ENCODE measurements at regions not wholly inside any gene's neighbourhood (a gene's known extent, or its start where the extent isn't known, plus 50 kb on each side); places are given as distances from the start of the nearest gene placed in this dataset.

- TF ChIP-seq CTCF (IDR thresholded peaks at IDR 0.05) = no peak
- Histone ChIP-seq H3K4me3 (no peak overlapping the region), H3K36me3 (replicated peaks in 1 of 2) (no peaks in the 10 kb centered on the region), H3K9me3 (replicated peaks in 1 of 3) (no peaks in the 10 kb centered on the region), H3K27me3 (no peaks in the 10 kb centered on the region), H3K27ac (no peak overlapping the region), H3K4me1 (replicated peaks in 1 of 2) (no peaks in the 10 kb centered on the region)
- intact Hi-C loops (cut with DNase I) = no loop called here
- no peak for DNase-seq
Observed at GRCh38 chr7:115124409-115124939, 202.6 kb downstream of the MDFIC start.

GRCh38 chr7:115123441-115123840 lies 201.5 kb downstream of the MDFIC start:
- intact Hi-C loops (cut with DNase I) = no loop called here
- Histone ChIP-seq H3K9me3 (replicated peaks in 1 of 3) (no peaks in the 10 kb centered on the region), H3K36me3 (replicated peaks in 1 of 2) (no peaks in the 10 kb centered on the region), H3K4me3 (no peak overlapping the region), H3K27me3 (no peaks in the 10 kb centered on the region), H3K27ac (no peak overlapping the region), H3K4me1 (replicated peaks in 1 of 2) (no peaks in the 10 kb centered on the region)
- no peak for TF ChIP-seq CTCF (IDR thresholded peaks at IDR 0.05)
- no peak for TF ChIP-seq POLR2A (IDR thresholded peaks at IDR 0.05)
- DNase-seq = no peak
- 88 to 96% (median 95%) methylated on average over 2 of the region's 2 CpGs for whole genome bisulfite sequencing, 4 donors

- TF ChIP-seq CTCF (IDR thresholded peaks at IDR 0.05) (no peak), POLR2A (IDR thresholded peaks at IDR 0.05) (no peak)
- no peak overlapping the region for H3K27ac ChIP-seq
- H3K4me3 ChIP-seq = no peak overlapping the region
- H3K36me3 ChIP-seq (replicated peaks in 1 of 2) = no peaks in the 10 kb centered on the region
- 57 to 88% (median 76%) methylated on average over 1 of the region's 1 CpG for WGBS, 4 donors
- no peaks in the 10 kb centered on the region for H3K9me3 ChIP-seq (replicated peaks in 1 of 3)
- intact Hi-C loops (cut with DNase I) = no loop called here
- no peaks in the 10 kb centered on the region for H3K4me1 ChIP-seq (replicated peaks in 1 of 2)
- no peak for DNase-seq
- H3K27me3 ChIP-seq = no peaks in the 10 kb centered on the region
Observed at GRCh38 chr7:115122388-115122787, 200.5 kb downstream of the MDFIC start.

- Histone ChIP-seq H3K27ac (no peak overlapping the region), H3K4me1 (replicated peaks in 1 of 2) (no peaks in the 10 kb centered on the region), H3K36me3 (replicated peaks in 1 of 2) (no peaks in the 10 kb centered on the region), H3K9me3 (replicated peaks in 1 of 3) (no peaks in the 10 kb centered on the region), H3K27me3 (no peaks in the 10 kb centered on the region), H3K4me3 (no peak overlapping the region)
- no peak for DNase-seq
- intact Hi-C loops (cut with DNase I) = no loop called here
- TF ChIP-seq CTCF (IDR thresholded peaks at IDR 0.05) (no peak), POLR2A (IDR thresholded peaks at IDR 0.05) (no peak)
- 84 to 90% (median 90%) methylated on average over 2 of the region's 2 CpGs for WGBS, 4 donors
Observed at GRCh38 chr7:115117748-115118147, 195.9 kb downstream of the MDFIC start.
